ENCODE measurements at regions not wholly inside any gene's neighbourhood (a gene's known extent, or its start where the extent isn't known, plus 50 kb on each side); places are given as distances from the start of the nearest gene placed in this dataset.

DNA sequence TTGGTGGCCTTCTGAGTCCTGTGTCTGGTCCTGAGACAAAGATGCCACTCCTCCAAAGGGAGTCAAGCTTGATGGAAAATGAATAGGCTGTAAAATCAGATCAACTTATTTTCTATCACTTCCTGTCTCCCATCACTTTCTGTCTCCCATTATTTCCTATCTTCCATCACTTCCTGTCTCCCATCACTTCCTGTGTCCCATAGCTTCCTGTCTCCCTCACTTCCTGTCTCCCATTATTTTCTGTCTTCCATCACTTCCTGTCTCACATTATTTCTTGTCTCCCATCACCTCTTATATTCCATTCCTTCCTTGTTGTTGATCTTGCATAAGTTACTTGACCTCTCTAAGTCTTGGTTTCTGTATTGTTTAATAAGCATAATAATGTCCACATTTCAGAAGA is 418.5 kb upstream of the EEF2KMT start:
- Histone ChIP-seq H3K27ac (ENCODE audit: low read depth in 1 of 2, low read length in 1 of 2) (no peak overlapping the region), H3K4me1 (ENCODE audit: control insufficient read depth in 5 of 5, insufficient read depth in 5 of 5, low read length in 5 of 5) (no peaks in the 10 kb centered on the region), H3K36me3 (ENCODE audit: control insufficient read depth in 4 of 4, insufficient read depth in 4 of 4, low read length in 4 of 4) (no peaks in the 10 kb centered on the region), H3K9me3 (ENCODE audit: control insufficient read depth in 4 of 4, insufficient read depth in 3 of 4, low read length in 3 of 4) (no peaks in the 10 kb centered on the region), H3K4me3 (no peak overlapping the region), H3K9ac (ENCODE audit: insufficient read depth in 1 of 2, low read length in 2 of 2) (no peak overlapping the region), H3K27me3 (ENCODE audit: control insufficient read depth in 3 of 3, insufficient read depth in 3 of 3, low read length in 2 of 3) (peaks cover 0 to 5% (median 0%) of the 10 kb centered on the region in 3 donors)
- ATAC-seq (ENCODE audit: insufficient read depth, low FRiP score) (no peak), DNase-seq (no peak)
- TF ChIP-seq, protein P1, sequence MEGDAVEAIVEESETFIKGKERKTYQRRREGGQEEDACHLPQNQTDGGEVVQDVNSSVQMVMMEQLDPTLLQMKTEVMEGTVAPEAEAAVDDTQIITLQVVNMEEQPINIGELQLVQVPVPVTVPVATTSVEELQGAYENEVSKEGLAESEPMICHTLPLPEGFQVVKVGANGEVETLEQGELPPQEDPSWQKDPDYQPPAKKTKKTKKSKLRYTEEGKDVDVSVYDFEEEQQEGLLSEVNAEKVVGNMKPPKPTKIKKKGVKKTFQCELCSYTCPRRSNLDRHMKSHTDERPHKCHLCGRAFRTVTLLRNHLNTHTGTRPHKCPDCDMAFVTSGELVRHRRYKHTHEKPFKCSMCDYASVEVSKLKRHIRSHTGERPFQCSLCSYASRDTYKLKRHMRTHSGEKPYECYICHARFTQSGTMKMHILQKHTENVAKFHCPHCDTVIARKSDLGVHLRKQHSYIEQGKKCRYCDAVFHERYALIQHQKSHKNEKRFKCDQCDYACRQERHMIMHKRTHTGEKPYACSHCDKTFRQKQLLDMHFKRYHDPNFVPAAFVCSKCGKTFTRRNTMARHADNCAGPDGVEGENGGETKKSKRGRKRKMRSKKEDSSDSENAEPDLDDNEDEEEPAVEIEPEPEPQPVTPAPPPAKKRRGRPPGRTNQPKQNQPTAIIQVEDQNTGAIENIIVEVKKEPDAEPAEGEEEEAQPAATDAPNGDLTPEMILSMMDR (IDR thresholded peaks at IDR 0.05; ENCODE audit: control extremely low read depth, extremely low read depth), result no peak

DNA sequence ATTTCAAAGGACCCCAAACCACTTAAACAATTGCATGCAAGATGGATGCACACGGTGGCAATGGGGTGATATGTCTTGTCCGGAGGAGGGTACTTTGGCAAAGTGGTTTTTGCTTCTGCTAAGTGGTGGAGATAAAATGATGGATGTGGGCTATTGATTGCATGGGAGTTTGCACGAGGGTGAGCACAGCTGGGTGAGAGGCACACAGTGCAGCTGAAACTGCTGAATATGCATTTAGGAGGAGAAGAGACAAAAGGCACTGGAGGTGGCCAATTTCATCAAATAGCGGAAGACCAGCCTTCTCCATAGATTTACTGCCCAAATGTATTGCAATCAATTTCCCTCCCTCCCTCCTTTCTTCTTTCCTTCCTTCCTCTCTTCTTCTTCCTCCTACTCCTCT is 414.4 kb upstream of the EEF2KMT start:
- H3K9me3 ChIP-seq (ENCODE audit: control insufficient read depth in 4 of 4, insufficient read depth in 3 of 4, low read length in 3 of 4), result no peaks in the 10 kb centered on the region
- WGBS, 2 donors, result 41 to 59% methylated on average over 4 of the region's 4 CpGs

DNA sequence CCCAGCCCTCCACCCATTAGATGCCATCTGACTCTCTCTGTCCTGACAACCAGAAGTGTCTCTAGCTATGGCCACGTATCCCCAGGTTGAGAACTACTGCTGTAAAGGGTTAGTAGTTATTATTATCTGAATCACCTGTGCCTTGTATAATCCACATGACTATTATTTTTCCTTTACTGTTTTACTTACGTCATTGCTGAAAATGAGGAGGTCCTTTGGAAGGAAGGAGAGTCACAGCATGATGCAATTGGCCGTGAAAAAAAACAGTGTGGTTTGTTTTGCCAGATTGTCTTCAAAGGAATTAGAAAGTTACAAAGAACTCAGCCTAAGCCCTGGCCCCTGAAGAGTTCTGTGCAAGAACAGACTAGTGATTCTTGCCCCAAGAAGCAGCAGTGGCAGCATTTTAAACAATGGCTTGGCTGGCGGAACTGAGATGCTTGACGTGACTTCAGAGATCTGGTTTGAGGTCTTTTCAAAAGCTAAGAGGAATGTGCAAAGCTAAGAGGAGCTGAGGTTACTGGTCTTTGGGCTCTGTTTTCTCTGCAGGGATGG is 413.3 kb upstream of the EEF2KMT start:
- no peaks in the 10 kb centered on the region for H3K36me3 ChIP-seq (ENCODE audit: control insufficient read depth in 4 of 4, insufficient read depth in 4 of 4, low read length in 4 of 4)
- no peak overlapping the region for H3K9ac ChIP-seq (ENCODE audit: insufficient read depth in 1 of 2, low read length in 2 of 2)
- ATAC-seq (ENCODE audit: insufficient read depth, low FRiP score) (no peak), DNase-seq (no peak)
- peaks cover 0 to 2% (median 0%) of the 10 kb centered on the region in 4 donors for H3K9me3 ChIP-seq (ENCODE audit: control insufficient read depth in 4 of 4, insufficient read depth in 3 of 4, low read length in 3 of 4)
- WGBS, 2 donors, result 29 to 39% methylated on average over 5 of the region's 5 CpGs
- no peaks in the 10 kb centered on the region for H3K4me1 ChIP-seq (ENCODE audit: control insufficient read depth in 5 of 5, insufficient read depth in 5 of 5, low read length in 5 of 5)
- peaks cover 0 to 4% (median 0%) of the 10 kb centered on the region in 3 donors for H3K27me3 ChIP-seq (ENCODE audit: control insufficient read depth in 3 of 3, insufficient read depth in 3 of 3, low read length in 2 of 3)
- H3K27ac ChIP-seq (ENCODE audit: low read depth in 1 of 2, low read length in 1 of 2), result no peak overlapping the region
- TF ChIP-seq, protein P1 (IDR thresholded peaks at IDR 0.05; ENCODE audit: control extremely low read depth, extremely low read depth), result no peak
- no peak overlapping the region for H3K4me3 ChIP-seq

More for the DNA sequence above, 414.4 kb upstream of the EEF2KMT start:
- ATAC-seq (ENCODE audit: insufficient read depth, low FRiP score), result no peak
- no peaks in the 10 kb centered on the region for H3K4me1 ChIP-seq (ENCODE audit: control insufficient read depth in 5 of 5, insufficient read depth in 5 of 5, low read length in 5 of 5)
- H3K27ac ChIP-seq (ENCODE audit: low read depth in 1 of 2, low read length in 1 of 2), result no peak overlapping the region
- TF ChIP-seq, protein P1 (IDR thresholded peaks at IDR 0.05; ENCODE audit: control extremely low read depth, extremely low read depth), result no peak
- no peak for DNase-seq
- peaks cover 0 to 3% (median 0%) of the 10 kb centered on the region in 3 donors for H3K27me3 ChIP-seq (ENCODE audit: control insufficient read depth in 3 of 3, insufficient read depth in 3 of 3, low read length in 2 of 3)
- H3K4me3 ChIP-seq, result no peak overlapping the region
- no peaks in the 10 kb centered on the region for H3K36me3 ChIP-seq (ENCODE audit: control insufficient read depth in 4 of 4, insufficient read depth in 4 of 4, low read length in 4 of 4)
- no peak overlapping the region for H3K9ac ChIP-seq (ENCODE audit: insufficient read depth in 1 of 2, low read length in 2 of 2)

DNA sequence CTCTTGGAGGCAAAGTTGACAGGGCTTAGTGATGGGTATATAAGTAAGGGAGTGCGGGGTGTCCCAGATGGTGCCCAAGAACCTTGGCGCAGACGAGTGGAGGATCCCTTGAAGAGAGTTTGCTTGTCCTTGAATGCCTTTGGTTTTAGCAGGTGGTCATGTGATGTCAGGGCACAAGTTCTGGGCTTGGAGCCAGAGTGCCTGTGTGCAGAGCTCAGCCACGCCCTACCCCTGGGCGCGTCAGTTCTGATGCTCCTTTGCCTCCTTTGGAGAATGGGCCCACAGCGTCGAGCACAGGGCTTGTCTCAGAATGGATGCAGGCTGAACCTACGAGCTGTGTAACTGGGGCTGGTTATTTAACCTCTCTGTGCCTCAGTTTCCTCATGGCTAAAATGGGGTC is 412.2 kb upstream of the EEF2KMT start:
- no peak overlapping the region for H3K4me3 ChIP-seq
- H3K36me3 ChIP-seq (ENCODE audit: control insufficient read depth in 4 of 4, insufficient read depth in 4 of 4, low read length in 4 of 4), result no peaks in the 10 kb centered on the region
- no peak overlapping the region for H3K27ac ChIP-seq (ENCODE audit: low read depth in 1 of 2, low read length in 1 of 2)
- no peak overlapping the region for H3K9ac ChIP-seq (ENCODE audit: insufficient read depth in 1 of 2, low read length in 2 of 2)
- TF ChIP-seq, protein P1 (IDR thresholded peaks at IDR 0.05; ENCODE audit: control extremely low read depth, extremely low read depth), result no peak
- H3K9me3 ChIP-seq (ENCODE audit: control insufficient read depth in 4 of 4, insufficient read depth in 3 of 4, low read length in 3 of 4), result peaks cover 0 to 3% (median 0%) of the 10 kb centered on the region in 4 donors
- DNase-seq, result no peak
- 73 to 90% methylated on average over 9 of the region's 9 CpGs for whole genome bisulfite sequencing, 2 donors
- H3K4me1 ChIP-seq (ENCODE audit: control insufficient read depth in 5 of 5, insufficient read depth in 5 of 5, low read length in 5 of 5), result no peaks in the 10 kb centered on the region
- ATAC-seq (ENCODE audit: insufficient read depth, low FRiP score), result no peak
- H3K27me3 ChIP-seq (ENCODE audit: control insufficient read depth in 3 of 3, insufficient read depth in 3 of 3, low read length in 2 of 3), result peaks cover 0 to 10% (median 0%) of the 10 kb centered on the region in 3 donors

All from lung (tissue), 11 donors.